HEK293 (cell line): ENCODE measurements at regions not wholly inside any gene's neighbourhood (a gene's known extent, or its start where the extent isn't known, plus 50 kb on each side); places are given as distances from the start of the nearest gene placed in this dataset.

Experiments used
- BCL11A ChIP-seq: fragments of 450-650 bp; formaldehyde crosslinking; IDR thresholded peaks from 2 replicates; pipeline ENCODE4 v1.5.1; 2016; ENCODE audit warnings: low read depth, missing biosample characterization, missing genetic modification characterization
- ZBTB8A ChIP-seq: fragments of 450-650 bp; formaldehyde crosslinking; IDR thresholded peaks from 2 replicates; pipeline ENCODE4 v1.5.1; 2016; ENCODE audit warnings: missing biosample characterization, missing genetic modification characterization
- ZNF121 ChIP-seq: fragments of 450-650 bp; formaldehyde crosslinking; IDR thresholded peaks from 2 replicates; pipeline ENCODE4 v1.5.1; 2016; ENCODE audit warnings: missing biosample characterization, missing genetic modification characterization
- ZNF174 ChIP-seq: fragments of 450-650 bp; formaldehyde crosslinking; IDR thresholded peaks from 2 replicates; pipeline ENCODE4 v1.5.0; 2017; ENCODE audit warnings: missing biosample characterization, mild to moderate bottlenecking, missing genetic modification characterization
- ZNF184 ChIP-seq: fragments of 450-650 bp; IDR thresholded peaks from 2 replicates; pipeline ENCODE4 v1.5.1; 2018; ENCODE audit warnings: missing biosample characterization, mild to moderate bottlenecking, missing genetic modification characterization
- ZNF302 ChIP-seq: fragments of 450-650 bp; formaldehyde crosslinking; IDR thresholded peaks from 2 replicates; pipeline ENCODE4 v1.5.1; 2016; ENCODE audit warnings: missing biosample characterization, missing genetic modification characterization, low read depth
- ZNF366 ChIP-seq: fragments of 450-650 bp; formaldehyde crosslinking; conservative IDR thresholded peaks from 2 replicates; pipeline ENCODE4 v1.5.1; 2016; ENCODE audit warnings: missing biosample characterization, missing genetic modification characterization
- TF ChIP-seq, protein P1 (sequence below): fragments of 450-650 bp; formaldehyde crosslinking; IDR thresholded peaks from 2 replicates; pipeline ENCODE4 v1.5.1; 2016; ENCODE audit warnings: missing biosample characterization, missing genetic modification characterization
- TF ChIP-seq, protein P2 (sequence below): fragments of 450-650 bp; formaldehyde crosslinking; IDR thresholded peaks from 2 replicates; pipeline ENCODE4 v1.5.1; 2016; ENCODE audit warnings: missing biosample characterization, missing genetic modification characterization
- TF ChIP-seq, protein P3 (sequence below): fragments of 450-650 bp; formaldehyde crosslinking; IDR thresholded peaks from 2 replicates; pipeline ENCODE4 v1.5.1; 2016; ENCODE audit warnings: missing biosample characterization, missing genetic modification characterization

DNA sequence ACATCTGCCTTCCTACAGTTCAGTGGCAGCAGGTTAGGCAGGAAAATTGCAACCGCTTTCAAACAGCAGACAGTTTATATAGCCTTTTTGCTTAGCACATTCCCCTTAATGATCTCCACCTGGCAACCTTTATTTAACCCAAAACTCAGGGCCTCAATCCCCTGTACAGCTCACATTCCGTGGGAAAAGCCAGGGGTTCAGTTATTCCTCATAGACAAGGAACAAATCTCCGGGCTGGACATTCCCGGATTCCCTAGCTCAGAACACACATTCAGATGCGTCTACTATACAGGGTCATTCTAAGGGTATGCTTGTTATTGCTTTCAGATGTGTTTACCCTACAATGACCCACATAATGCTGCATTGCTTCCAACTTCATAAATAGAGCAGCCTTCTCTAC, 73.8 kb upstream of the DCN start:
- TF ChIP-seq ZNF366 (no peak), ZNF121 (tag by site-specific recombination) (no peak), ZNF174 (tag by site-specific recombination) (no peak), BCL11A (tag by site-specific recombination) (no peak), ZNF302 (no peak), ZBTB8A (no peak), ZNF184 (tag by site-specific recombination) (no peak)
- TF ChIP-seq, protein P1, sequence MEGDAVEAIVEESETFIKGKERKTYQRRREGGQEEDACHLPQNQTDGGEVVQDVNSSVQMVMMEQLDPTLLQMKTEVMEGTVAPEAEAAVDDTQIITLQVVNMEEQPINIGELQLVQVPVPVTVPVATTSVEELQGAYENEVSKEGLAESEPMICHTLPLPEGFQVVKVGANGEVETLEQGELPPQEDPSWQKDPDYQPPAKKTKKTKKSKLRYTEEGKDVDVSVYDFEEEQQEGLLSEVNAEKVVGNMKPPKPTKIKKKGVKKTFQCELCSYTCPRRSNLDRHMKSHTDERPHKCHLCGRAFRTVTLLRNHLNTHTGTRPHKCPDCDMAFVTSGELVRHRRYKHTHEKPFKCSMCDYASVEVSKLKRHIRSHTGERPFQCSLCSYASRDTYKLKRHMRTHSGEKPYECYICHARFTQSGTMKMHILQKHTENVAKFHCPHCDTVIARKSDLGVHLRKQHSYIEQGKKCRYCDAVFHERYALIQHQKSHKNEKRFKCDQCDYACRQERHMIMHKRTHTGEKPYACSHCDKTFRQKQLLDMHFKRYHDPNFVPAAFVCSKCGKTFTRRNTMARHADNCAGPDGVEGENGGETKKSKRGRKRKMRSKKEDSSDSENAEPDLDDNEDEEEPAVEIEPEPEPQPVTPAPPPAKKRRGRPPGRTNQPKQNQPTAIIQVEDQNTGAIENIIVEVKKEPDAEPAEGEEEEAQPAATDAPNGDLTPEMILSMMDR = no peak
- TF ChIP-seq, protein P2, sequence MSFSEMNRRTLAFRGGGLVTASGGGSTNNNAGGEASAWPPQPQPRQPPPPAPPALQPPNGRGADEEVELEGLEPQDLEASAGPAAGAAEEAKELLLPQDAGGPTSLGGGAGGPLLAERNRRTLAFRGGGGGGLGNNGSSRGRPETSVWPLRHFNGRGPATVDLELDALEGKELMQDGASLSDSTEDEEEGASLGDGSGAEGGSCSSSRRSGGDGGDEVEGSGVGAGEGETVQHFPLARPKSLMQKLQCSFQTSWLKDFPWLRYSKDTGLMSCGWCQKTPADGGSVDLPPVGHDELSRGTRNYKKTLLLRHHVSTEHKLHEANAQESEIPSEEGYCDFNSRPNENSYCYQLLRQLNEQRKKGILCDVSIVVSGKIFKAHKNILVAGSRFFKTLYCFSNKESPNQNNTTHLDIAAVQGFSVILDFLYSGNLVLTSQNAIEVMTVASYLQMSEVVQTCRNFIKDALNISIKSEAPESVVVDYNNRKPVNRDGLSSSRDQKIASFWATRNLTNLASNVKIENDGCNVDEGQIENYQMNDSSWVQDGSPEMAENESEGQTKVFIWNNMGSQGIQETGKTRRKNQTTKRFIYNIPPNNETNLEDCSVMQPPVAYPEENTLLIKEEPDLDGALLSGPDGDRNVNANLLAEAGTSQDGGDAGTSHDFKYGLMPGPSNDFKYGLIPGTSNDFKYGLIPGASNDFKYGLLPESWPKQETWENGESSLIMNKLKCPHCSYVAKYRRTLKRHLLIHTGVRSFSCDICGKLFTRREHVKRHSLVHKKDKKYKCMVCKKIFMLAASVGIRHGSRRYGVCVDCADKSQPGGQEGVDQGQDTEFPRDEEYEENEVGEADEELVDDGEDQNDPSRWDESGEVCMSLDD = no peak
- TF ChIP-seq, protein P3, sequence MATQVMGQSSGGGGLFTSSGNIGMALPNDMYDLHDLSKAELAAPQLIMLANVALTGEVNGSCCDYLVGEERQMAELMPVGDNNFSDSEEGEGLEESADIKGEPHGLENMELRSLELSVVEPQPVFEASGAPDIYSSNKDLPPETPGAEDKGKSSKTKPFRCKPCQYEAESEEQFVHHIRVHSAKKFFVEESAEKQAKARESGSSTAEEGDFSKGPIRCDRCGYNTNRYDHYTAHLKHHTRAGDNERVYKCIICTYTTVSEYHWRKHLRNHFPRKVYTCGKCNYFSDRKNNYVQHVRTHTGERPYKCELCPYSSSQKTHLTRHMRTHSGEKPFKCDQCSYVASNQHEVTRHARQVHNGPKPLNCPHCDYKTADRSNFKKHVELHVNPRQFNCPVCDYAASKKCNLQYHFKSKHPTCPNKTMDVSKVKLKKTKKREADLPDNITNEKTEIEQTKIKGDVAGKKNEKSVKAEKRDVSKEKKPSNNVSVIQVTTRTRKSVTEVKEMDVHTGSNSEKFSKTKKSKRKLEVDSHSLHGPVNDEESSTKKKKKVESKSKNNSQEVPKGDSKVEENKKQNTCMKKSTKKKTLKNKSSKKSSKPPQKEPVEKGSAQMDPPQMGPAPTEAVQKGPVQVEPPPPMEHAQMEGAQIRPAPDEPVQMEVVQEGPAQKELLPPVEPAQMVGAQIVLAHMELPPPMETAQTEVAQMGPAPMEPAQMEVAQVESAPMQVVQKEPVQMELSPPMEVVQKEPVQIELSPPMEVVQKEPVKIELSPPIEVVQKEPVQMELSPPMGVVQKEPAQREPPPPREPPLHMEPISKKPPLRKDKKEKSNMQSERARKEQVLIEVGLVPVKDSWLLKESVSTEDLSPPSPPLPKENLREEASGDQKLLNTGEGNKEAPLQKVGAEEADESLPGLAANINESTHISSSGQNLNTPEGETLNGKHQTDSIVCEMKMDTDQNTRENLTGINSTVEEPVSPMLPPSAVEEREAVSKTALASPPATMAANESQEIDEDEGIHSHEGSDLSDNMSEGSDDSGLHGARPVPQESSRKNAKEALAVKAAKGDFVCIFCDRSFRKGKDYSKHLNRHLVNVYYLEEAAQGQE = no peak
